ENCODE measurements at regions not wholly inside any gene's neighbourhood (a gene's known extent, or its start where the extent isn't known, plus 50 kb on each side); places are given as distances from the start of the nearest gene placed in this dataset.

DNA sequence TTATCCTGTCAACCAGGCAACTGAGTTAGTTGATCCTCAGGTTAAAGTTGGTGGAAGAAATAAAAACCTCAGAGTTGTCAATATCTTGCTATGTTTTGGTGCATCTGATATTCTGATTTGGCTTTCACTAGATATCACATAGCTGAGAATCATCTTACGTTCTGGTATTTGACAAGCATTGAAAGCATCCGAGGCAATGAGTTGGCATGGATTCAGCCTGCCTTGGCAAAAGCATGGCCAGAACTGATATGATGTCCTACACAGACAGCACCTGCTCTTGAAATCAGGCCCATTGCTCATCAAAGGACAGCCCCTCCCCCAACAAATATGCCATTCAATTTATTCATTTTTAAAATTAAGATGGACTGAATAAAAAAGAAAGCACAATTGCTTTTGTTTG is 320.7 kb upstream of the ATP2B1 start:
- DNase-seq (ENCODE audit: low read depth): no peak

DNA sequence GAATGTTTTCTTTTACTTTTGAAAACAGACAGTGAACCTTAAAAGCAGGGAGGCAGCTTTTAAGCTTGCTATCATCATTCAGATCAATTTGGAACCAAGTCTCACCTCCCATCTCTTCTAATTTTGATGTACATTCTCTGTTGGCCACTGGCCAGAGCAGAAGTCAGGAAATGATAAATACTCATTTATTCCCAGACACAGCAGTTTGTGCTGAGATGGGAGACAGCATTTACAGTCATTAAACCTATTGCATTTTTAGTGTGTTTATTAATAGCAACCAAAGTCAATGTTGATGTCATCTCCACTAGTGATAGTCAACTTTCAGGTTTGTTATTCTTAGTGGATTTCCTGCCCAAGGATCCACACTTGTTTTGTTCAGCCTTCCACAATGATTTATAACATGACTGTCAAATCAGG is 320.0 kb upstream of the ATP2B1 start:
- DNase-seq (ENCODE audit: low read depth): no peak

DNA sequence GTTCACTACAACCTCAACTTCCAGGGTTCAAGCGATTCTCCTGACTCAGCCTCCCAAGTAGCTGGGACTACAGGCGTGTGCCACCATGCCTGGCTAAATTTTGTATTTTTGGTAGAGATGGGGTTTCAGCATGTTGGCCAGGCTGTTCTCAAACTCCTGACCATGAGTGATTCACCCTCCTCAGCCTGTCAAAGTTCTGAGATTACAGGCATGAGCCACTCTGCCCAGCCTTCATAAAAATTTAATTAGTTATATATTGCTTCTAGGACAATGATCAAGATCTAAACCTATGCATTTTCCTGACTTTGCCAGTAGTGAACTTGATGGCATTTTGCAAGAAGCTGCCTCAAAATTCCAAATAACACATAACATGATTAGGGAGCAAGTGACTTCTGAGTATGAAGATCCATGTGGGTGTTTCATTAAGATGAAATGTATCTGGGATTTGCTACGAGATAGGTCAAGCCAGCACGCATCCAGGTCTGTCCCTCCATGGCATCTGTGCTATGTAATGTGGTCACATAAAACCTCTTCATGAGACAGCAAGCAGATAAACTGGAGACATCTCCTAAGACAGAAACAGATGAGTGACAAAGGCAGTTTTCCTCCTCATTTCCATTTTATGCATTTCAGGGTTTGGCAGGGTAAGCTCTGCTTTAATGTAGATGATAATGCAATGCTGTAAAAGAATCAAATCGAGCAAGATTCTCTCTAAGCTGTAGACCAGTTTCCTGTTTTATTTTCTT is 319.4 kb upstream of the ATP2B1 start:
- DNase-seq (ENCODE audit: low read depth): no peak

DNA sequence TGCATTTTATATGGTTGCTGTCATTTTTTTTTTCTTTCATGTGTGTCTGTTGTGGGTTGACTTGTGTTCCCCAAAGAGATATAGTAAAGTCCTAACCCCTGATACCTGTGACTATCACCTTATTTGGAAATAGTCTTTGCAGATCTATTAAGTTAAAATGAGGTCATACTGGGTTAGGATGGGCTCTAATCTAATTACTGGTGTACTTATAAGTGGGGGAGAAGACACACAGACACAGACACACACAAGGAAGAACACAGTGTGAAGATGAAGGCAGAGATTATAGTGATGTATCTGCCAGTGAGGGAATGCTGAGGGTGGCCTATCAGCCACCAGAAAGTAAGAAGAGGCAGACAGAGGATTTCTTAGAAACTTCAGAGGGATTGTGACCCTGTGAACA is 318.4 kb upstream of the ATP2B1 start:
- DNase-seq (ENCODE audit: low read depth): no peak

DNA sequence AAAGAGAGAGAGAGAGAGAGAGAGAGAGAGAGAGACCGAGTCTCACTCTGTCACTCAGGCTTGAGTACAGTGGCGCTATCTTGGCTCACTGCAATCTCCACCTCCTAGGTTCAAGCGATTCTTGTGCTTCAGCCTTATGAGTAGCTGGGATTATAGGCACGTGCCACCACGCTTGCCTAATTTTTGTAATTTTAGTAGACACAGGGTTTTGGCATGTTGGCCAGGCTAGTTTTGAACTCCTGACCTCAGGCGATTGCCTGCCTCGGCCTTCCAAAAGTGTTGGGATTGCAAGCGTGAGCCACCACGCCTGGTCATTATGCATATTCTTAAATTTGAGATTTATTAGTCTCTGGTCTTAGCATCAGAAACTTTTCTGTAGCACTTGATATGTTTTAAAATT is 317.9 kb upstream of the ATP2B1 start:
- no peak for DNase-seq (ENCODE audit: low read depth)

DNA sequence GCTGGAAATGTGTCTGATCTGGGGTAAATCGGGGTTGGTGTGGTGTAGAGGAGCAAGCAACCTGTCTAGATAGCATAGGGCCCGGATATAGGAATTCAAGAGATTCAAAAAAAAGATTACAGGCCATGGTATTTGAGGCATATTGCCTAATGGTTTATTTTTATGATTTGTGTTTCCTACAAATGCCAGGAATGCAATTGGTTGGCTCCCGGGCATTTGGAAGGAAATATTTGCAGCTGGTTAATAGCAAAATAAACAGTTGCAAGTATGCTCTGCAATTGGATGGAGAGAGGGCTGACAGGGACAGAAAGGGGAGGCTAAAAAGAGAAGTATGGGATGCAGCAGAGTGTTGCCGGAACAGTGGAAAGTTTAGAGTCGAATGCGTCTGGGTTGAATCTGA is 315.6 kb upstream of the ATP2B1 start:
- DNase-seq (ENCODE audit: low read depth): no peak

DNA sequence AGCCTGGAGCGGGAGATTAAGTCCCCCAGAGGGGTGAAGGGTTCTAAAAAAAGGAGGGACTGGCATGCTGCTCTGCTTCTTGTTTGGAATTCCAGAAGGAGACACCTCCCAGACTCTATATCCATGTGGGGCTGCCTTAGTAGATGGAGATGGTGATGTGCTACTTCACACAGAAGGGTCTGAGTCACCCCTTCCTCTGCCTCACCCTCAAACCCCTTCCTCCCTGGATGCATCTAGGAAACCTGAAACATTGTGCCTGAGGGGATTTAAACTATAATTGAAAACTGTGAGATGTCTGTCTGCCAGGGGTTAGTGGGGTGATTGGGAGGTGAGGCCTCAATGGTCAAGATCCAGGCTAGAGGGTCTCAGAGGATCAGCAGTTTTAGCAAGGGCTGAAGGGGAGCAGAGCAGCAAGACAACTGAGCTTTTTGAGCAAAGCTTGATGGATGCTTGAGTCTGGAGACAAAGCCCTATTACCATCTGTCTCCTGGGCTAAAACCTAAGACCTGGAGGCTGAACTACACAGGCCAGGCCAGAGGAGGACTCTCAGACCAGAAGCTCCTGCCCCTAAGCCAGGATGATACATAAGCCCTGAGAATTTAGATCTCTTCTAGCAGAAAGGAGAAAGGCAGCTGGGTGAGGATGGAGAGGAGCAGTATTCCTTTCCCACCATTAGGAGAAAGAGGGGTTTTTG is 314.7 kb upstream of the ATP2B1 start:
- DNase-seq (ENCODE audit: low read depth): no peak

DNA sequence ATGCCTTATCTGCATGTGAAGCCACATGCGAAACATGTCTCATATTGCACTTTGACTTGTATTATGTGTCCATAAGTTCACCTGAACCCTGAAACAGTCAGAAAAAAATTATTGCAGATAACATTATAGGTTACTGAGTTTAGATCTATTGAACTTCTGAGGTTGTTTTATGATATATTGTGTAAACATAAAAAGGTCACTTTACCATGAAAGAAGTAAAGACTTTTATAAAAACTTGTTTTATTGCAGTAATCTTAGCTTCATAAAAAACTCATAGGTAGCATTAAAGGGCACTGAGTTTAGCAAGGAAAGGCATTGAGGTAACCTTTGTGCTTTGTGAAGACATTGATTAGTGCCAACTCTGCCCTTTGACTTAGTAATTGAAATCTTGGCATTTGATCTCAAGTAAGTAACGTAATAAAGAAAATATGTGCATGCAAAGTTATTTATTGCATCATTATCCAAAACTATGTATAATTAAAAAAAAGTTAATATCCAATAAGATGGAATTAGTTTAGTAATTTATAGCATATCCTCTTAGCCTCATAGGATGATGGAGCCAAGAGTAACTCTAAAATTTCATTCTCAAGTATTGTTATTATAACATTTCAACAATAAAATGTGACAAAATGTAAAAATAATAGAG is 313.3 kb upstream of the ATP2B1 start:
- no peak for DNase-seq (ENCODE audit: low read depth)

DNA sequence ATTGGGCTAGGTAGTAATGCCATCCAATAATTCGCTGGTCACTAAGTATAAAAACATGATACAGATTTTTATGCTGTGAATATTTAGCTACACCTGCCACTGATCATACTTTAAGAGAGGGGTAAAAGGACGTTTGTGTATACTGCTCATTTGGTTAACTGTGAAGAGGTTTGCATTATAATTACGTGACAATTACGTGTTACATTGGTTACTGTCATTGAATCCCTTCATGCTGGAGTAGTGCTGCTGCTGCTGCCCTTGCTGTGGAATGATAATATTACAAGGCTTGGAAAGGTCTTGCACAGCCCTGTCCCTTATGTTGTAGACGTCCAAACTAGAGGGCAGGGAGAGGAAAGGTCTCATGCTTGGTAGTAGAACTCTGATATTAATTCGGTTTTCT is 312.2 kb upstream of the ATP2B1 start:
- DNase-seq (ENCODE audit: low read depth): no peak

DNA sequence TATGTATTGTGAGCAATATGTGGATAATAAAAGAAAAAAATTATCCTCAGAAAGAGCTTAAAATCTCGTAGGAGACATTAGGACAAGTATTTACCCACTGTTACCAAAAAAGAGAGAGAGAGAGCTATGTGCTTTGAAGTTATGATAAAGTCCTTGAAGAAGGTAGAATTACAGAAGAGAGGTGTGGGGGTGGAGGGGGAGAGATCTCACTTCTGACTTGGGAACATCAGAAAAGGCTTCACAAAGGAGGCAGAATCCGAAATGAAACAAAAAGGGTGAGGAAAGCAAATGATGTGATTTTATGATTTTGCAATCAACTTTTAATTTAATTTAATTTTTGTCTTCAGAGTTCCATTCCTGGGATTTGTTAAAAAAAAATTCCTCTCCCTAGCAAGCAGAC is 311.8 kb upstream of the ATP2B1 start:
- no peak for DNase-seq (ENCODE audit: low read depth)

DNA sequence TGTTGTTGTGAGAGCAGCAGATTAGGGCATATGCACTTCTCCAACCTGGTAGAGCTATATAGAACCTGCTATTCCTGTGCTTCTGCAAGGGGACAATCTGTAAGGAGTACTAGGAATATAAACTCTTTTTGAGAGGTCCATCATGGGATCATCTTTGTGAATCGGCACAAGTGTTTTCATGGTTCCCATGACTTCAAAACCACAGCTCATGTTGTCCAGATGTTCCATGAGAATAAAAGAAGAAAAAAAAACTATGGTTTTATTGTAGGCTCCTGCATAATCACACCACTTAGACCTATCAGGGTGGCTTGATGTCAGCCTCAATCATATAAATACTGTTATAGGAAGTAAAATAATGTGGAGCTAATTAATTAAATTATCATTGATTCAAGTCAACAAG is 311.4 kb upstream of the ATP2B1 start:
- DNase-seq (ENCODE audit: low read depth): no peak

DNA sequence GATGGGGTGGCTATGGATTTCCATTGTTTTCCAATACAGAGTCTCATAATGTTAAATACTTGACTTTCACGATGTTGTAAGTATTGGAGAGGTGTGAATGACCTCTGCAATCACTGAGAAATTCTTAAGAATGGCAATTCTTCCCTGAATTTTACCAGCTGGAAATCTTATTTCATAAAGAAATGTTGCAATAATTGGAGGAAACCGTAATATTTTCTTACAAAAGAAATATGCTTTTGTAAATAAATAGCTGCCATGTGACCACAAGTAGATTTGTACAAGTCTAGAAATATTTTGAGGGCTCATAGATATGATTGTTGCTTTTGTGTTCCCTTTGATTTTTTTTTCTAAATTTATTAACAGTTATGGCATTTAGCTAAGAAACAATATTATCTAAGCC is 308.7 kb upstream of the ATP2B1 start:
- no peak for DNase-seq (ENCODE audit: low read depth)

DNA sequence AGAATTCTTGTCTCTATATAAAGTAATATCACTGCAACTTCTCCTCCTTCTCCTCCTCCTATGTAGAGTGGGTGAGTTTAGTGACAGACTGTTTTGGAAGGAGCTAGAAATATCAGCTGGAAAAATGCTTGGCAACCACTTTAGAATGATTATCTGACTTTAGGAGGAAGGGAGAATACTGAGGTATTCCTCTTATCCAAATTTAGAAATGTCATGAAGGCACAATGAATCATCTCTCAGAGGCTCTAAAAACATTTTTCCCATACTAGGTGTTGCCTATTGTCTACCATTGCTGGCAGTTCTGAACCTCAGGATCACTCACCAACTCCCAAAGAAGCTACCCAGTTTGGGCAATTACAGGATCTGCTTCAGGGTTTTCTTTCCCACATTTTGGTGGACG is 306.6 kb upstream of the ATP2B1 start:
- DNase-seq (ENCODE audit: low read depth): no peak

DNA sequence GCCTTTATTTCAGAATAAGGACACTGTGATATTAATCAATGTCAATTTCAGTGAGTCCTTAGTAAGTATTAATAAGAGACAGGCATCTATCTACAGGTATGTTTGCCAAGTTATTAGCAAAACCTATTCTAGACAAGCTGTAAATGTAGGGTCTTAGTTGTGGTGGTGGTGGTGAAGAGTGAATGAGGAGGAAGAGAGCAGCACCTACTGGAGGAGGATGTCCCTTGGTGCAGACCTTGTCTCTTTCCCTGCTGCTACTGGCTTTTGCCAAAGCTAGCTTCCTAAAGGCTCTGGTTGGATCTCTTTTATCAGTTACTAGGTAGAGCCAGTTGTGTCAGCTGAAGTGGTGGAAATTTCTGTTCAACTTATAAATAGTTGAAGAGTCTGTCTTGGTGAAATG is 304.8 kb upstream of the ATP2B1 start:
- no peak for DNase-seq (ENCODE audit: low read depth)

DNA sequence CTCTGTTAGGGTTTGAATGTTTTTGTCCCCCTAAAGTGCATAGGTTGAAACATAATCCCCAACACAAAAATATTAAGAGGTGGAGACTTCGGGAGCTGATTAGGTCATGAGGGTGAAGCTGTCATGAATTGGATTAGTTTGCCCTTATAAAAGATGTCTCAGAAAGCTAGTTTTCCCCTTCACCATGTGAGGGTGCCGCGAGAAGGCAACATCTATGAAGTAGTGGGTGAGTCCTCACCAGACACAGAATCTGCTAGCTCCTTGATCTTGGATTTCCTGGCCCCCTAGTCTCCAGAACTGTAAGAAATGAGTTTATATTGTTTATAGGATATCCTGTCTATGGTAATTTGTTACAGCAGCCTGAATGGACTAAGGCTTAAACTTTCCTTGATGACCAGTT is 301.5 kb upstream of the ATP2B1 start:
- DNase-seq (ENCODE audit: low read depth): no peak

DNA sequence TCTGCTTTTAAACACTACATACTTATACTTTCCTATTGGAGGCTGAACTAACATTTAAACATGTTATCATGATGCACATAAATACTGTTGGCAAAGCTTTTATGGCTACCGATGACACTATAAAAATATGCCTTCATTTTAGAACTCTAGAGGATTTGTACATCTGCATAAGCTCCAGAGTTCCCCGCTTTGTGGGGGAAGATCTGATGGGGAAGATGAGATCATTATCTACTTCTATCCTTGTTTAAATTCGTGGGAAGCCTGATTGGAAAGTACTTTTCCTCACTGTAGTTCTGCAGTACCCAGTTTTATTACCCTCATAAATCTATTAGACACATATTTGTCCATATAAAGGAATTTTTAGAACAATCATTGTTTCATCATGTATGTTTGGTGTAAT is 299.6 kb upstream of the ATP2B1 start:
- DNase-seq (ENCODE audit: low read depth): no peak

DNA sequence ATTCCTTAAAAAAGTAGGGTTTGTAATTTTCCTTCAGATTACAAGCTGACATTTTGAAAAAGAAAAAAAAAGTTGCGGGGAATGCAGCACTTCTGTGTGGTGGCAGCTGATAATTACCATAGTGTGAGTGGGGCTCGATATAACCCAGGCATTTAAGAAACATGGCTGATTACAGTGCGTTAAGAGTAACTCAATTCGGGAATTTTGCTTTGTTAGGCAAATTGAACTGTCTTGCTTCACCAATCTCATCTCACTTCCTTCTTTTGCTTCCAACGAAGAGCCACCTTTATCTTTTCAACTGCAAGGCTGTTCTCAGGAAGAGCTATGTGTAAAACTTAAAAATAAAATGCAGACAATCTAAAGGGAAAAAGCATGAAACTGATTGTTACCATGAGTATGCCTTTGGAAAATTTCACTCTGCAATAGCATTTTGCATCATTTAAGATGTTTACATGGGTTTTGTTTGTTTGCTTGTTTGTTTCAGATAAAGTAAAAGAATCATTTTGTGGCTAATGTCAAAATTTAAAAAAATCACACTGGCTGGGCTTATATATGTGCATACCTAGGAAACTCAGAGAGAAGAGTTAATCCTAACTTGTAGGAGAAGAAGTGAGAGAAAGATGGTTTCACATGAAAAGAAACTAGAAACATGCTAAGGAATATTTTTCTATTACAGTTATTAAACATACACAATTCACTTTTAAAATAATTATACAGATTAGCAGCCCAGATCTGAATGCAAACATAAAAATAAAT is 295.9 kb upstream of the ATP2B1 start:
- DNase-seq (ENCODE audit: low read depth): no peak

DNA sequence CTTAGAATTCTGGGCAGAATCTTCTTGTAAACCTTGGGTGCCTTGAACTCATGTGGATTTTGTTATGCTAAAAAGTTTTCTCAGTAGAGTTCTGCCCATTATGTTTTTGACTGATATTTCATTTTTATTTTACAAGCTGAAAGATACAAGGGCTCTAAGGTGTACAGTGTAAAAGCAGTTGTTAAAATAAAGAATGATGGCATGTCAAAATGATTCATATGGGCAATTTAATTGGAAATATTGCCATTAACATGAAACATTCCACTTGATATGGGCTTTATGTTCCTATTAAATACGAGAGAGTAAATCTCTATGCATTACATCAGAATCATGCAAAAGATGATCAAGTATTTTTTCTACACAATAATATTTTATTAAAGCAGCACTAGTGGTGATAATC is 295.1 kb upstream of the ATP2B1 start:
- no peak for DNase-seq (ENCODE audit: low read depth)

DNA sequence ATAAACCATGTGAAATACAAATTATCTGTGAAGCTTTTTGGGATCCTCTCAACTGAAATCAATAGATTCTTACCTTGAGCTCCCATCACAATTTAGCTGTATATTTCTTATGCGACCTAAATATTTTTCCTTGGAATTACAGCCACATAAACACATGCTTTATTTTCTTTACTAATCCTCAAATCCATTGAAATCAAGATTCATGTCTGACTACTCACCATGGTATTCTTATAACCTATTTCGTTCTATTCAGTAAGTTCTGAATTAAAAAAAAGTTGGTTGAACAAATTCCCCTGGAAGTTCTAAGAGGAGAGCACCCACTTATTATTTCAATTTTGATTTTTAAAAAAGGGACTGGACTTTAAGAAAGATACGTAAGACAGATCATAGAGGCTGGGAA is 292.1 kb upstream of the ATP2B1 start:
- no peak for DNase-seq (ENCODE audit: low read depth)

DNA sequence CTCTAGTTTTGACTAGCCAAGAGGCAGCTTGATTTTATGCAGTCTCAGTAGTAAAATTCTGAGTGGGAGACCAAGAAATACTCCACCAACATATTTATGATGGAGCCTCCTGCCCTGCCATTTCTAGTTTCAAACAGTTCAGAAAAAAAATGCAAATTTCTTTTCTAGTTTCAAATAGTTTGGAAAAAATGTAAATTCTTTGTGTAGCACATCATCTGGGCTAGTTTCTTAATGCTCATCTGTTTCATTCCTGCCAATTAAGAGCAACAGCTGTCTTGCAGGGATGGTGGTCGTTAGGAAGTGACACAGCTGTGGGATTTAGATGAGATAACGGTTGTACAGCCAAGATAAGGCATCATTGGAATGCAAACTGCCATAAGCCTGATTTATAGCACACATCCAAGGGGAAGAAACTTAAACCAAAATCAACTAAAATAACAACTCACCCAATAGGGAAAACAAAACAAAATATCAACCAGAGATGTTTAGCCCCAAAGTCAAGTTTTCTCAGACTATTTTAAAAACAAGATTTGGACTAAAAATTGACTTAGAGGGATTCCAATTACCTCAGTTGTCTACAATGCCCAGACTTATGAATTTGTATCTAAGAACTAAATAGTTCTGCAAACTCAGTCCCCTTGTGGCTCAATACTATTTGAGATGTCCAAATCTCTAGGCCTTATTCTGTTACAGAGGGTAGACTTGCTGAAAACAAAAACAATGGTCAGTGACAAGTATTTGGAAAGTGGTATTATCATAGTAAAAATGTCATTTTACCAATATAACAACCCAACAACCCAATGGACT is 291.3 kb upstream of the ATP2B1 start:
- DNase-seq (ENCODE audit: low read depth): no peak

DNA sequence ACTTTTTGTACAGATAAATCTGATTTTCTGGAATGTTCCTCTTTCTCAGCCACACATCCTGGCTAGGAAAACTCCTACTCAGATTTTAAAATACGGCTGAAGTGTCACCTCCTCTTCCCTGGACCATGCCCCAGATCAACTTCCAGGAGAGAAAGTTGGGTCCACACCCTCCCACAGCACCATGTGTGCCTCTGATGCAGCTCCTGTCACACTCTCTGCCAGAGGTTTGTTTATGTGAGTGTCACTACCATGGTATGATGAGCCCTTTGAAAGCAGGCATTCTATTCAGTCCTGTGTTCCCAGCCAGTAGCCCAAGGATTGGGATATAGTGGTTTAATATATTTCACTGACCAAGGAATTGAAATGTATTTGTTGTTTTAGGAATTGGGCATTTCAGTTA is 287.2 kb upstream of the ATP2B1 start:
- no peak for DNase-seq (ENCODE audit: low read depth)

DNA sequence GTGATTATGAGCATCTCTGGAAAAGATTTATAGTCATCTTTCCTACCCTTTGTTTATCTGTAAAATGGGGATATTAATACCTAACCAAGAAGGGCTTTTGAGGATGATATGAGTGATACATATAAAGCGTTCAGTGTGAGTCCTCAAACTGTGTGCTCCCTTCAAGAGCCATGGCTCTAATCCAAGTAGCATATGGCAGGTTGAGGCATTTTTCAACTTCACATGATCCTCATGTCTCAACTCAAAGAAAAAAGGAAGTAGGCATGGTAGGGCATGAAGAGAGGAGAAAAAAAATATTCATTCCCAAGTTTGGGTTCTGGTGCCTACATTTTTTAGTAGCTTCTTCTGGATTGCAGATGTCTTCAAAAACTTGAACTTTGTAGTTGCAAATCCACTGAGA is 286.3 kb upstream of the ATP2B1 start:
- DNase-seq (ENCODE audit: low read depth): no peak

All from T follicular helper cell (primary cell).